ENCODE measurements at regions not wholly inside any gene's neighbourhood (a gene's known extent, or its start where the extent isn't known, plus 50 kb on each side); places are given as distances from the start of the nearest gene placed in this dataset.

DNA sequence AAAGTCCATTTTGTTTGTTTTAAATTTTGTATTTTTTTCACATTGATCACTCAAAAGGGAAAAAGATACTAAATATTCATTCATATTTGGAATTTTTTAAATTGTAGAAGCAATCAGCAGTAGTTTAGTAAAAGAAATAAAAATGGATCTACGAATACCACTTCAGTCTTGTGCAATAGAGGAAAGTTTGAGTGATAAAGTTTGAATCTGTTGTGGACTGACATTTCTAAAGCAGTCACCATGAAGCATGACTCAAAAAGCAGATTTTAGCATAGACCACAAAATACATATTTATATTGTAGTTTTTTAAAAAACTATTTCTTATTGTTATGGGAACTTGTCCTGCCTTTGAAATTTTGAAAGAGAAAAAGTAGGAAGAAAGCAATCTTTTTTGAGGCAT lies 520.5 kb upstream of the ZEB2 start:
- H3K4me3 Mint-ChIP-seq: no peak overlapping the region
- no peak for DNase-seq
- no peaks in the 10 kb centered on the region for H3K4me1 Mint-ChIP-seq (ENCODE audit: low read depth)
- H3K27ac Mint-ChIP-seq: no peak overlapping the region
- intact Hi-C loops (cut with micrococcal nuclease): no loop called here
- no peaks in the 10 kb centered on the region for H3K9me3 Mint-ChIP-seq
- H3K27me3 Mint-ChIP-seq: peaks cover 2% of the 10 kb centered on the region
- H3K36me3 Mint-ChIP-seq: no peaks in the 10 kb centered on the region
- ChIA-PET POLR2A (no interaction called here), CTCF (no interaction called here)

- intact Hi-C loops (cut with micrococcal nuclease): no loop called here
- POLR2A ChIA-PET: no interaction called here
- H3K36me3 Mint-ChIP-seq: no peaks in the 10 kb centered on the region
- no peak for DNase-seq
- H3K27ac Mint-ChIP-seq: no peak overlapping the region
- CTCF ChIA-PET: no interaction called here
- H3K4me1 Mint-ChIP-seq (ENCODE audit: low read depth): no peaks in the 10 kb centered on the region
- H3K27me3 Mint-ChIP-seq: peaks cover 2% of the 10 kb centered on the region
- no peak overlapping the region for H3K4me3 Mint-ChIP-seq
- no peaks in the 10 kb centered on the region for H3K9me3 Mint-ChIP-seq
Measured at GRCh38 chr2:145038041-145038525, 518.2 kb upstream of the ZEB2 start.

- Mint-ChIP-seq H3K36me3 (no peaks in the 10 kb centered on the region), H3K9me3 (no peaks in the 10 kb centered on the region), H3K4me1 (ENCODE audit: low read depth) (no peaks in the 10 kb centered on the region), H3K27me3 (peaks cover 2% of the 10 kb centered on the region), H3K27ac (no peak overlapping the region), H3K4me3 (no peak overlapping the region)
- CTCF ChIA-PET: no interaction called here
- POLR2A ChIA-PET: no interaction called here
- no peak for DNase-seq
- intact Hi-C loops (cut with micrococcal nuclease): no loop called here
Measured at GRCh38 chr2:145036421-145037011, 516.6 kb upstream of the ZEB2 start.

DNA sequence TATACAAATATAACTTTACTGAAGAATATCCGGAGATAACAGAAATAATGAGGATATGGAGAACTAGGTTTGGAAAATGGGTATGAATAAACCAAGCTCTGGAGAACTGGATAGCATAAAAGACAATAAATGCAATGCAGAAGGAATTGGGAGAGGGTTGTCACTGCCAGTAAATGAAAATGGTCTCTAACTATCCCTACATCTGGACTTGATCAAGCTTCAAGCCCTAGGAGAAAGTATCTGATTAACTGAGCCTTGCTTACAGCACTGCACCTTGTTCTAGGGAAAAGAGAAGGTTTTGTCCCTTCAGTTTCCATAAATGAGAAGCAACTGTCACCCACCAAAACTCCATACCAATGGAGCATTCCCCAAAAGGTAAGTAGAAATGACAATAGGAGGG lies 514.6 kb upstream of the ZEB2 start:
- Mint-ChIP-seq H3K27me3 (no peaks in the 10 kb centered on the region), H3K27ac (no peak overlapping the region), H3K36me3 (no peaks in the 10 kb centered on the region), H3K4me1 (ENCODE audit: low read depth) (no peaks in the 10 kb centered on the region), H3K9me3 (no peaks in the 10 kb centered on the region), H3K4me3 (no peak overlapping the region)
- POLR2A ChIA-PET: no interaction called here
- intact Hi-C loops (cut with micrococcal nuclease): no loop called here
- CTCF ChIA-PET: no interaction called here
- no peak for DNase-seq

GRCh38 chr2:145033438-145033837 lies 513.5 kb upstream of the ZEB2 start:
- ChIA-PET POLR2A (no interaction called here), CTCF (no interaction called here)
- Mint-ChIP-seq H3K9me3 (no peaks in the 10 kb centered on the region), H3K4me1 (ENCODE audit: low read depth) (no peaks in the 10 kb centered on the region), H3K27me3 (peaks cover 1% of the 10 kb centered on the region), H3K36me3 (no peaks in the 10 kb centered on the region), H3K4me3 (no peak overlapping the region), H3K27ac (no peak overlapping the region)
- no peak for DNase-seq
- intact Hi-C loops (cut with micrococcal nuclease): no loop called here

DNA sequence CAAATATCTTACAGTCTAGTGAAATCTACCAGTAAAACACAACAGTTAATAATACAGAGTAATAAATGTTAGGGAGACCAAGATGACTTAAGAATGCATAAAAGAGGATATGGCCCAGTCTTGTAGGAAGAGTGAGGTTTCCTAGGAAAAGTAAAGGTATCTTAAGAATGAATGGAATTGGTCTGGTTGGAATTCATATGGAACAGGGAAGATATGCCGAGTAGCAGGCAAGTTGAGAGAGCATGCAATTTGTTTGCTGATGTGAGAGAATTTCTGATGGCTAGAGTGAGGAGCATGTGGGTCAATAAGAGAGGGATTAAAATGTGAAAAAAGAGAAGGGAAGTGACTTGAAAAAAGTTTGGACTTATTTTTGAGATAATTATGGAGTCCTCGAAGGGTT lies 512.9 kb upstream of the ZEB2 start:
- CTCF ChIA-PET: no interaction called here
- Mint-ChIP-seq H3K9me3 (no peaks in the 10 kb centered on the region), H3K4me3 (no peak overlapping the region), H3K27me3 (peaks cover 1% of the 10 kb centered on the region), H3K36me3 (no peaks in the 10 kb centered on the region), H3K4me1 (ENCODE audit: low read depth) (no peaks in the 10 kb centered on the region), H3K27ac (no peak overlapping the region)
- intact Hi-C loops (cut with micrococcal nuclease): no loop called here
- POLR2A ChIA-PET: no interaction called here
- no peak for DNase-seq

DNA sequence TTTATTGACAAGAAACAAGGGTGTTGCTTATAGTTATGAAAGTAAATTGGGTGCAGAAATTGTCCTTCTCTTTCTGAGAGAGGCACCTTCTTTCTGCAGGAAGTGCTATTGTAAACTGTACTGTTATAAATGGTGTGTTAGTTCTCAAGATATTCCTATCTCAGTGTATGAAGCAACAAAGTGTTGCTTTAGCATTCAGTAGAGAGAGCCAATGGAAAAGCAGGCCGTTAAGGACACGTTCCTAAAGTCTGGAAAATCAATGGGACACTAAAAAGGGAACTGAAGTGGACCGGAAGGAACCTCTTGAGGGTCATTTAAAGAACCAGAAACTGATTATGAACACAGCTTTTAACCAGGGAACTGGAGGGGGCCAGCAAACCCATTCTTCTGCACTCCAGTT lies 510.0 kb upstream of the ZEB2 start:
- Mint-ChIP-seq H3K27me3 (peaks cover 1% of the 10 kb centered on the region), H3K4me1 (ENCODE audit: low read depth) (no peaks in the 10 kb centered on the region), H3K9me3 (no peaks in the 10 kb centered on the region), H3K36me3 (no peaks in the 10 kb centered on the region), H3K27ac (no peak overlapping the region), H3K4me3 (no peak overlapping the region)
- ChIA-PET CTCF (no interaction called here), POLR2A (no interaction called here)
- intact Hi-C loops (cut with micrococcal nuclease): no loop called here
- no peak for DNase-seq

DNA sequence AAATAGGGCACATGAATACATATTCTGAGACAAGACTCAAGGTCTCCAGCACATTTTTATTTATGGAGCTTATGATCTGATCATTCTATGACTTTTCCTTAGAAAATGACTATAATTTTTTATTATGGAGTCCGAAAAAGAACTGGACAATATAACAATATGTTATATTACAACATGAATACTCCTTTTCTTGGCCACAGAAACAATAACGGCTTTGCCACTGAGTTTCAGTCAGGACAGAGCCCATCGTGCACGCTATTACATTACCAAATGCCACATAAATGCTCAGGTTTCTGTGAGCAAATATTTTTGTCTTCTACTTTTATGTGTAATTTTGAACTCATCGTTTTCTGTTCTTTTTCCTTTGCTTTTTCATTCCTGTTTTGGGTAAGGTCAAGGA lies 509.2 kb upstream of the ZEB2 start:
- intact Hi-C loops (cut with micrococcal nuclease): no loop called here
- no peak for DNase-seq
- Mint-ChIP-seq H3K27ac (no peak overlapping the region), H3K27me3 (peaks cover 1% of the 10 kb centered on the region), H3K4me1 (ENCODE audit: low read depth) (no peaks in the 10 kb centered on the region), H3K9me3 (no peaks in the 10 kb centered on the region), H3K4me3 (no peak overlapping the region), H3K36me3 (no peaks in the 10 kb centered on the region)
- POLR2A ChIA-PET: no interaction called here
- CTCF ChIA-PET: no interaction called here

GRCh38 chr2:145028101-145028920 lies 508.4 kb upstream of the ZEB2 start:
- intact Hi-C loops (cut with micrococcal nuclease): no loop called here
- Mint-ChIP-seq H3K4me1 (ENCODE audit: low read depth) (no peaks in the 10 kb centered on the region), H3K36me3 (no peaks in the 10 kb centered on the region)

DNA sequence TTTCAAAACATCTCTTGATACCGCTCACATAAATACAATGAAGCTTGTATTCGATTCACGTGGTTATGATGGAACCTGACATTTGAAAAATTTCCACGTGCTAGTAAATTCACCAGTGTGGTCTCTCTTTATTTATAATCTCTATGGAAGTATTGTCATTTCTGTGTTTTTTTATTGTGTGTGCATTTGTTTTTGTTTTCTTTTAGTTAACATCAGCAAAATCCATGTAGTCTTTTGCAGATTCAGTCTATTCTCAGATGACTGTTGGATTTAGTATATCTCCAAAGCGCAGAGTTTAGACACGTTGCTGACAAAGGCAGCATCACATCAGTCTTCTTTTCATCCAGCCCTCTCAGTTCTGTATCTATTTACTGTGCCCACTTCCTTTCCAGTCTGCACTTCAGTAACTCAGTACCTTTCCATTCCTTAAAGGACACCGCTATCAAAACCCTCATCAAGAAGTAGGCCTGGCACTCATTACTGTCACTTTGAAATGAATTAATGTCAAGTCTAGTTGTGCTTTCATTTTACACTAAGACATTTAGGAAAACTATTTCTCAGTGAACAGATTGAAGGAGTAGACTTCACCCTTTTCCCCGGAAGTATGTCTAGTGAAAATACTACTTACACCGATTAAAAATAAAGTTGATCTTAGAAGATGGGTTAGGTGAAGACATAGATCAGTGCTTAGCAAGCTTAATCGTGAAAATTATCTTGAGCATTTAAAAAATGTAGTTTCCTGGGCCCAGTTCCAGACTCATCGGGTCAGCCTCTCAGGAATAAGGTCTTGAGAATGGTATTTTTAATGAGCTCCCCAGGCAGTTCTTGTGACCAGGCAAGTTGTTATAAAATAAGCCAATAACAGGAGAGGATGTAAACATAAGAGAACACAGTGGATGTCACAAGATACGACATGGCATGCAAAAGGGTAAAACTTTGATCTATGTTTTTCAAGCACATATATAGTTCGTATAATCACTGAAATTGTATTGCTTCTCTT lies 506.8 kb upstream of the ZEB2 start:
- Mint-ChIP-seq H3K36me3 (no peaks in the 10 kb centered on the region), H3K27ac (no peak overlapping the region), H3K4me3 (no peak overlapping the region), H3K4me1 (ENCODE audit: low read depth) (no peaks in the 10 kb centered on the region), H3K27me3 (peaks cover 1% of the 10 kb centered on the region), H3K9me3 (no peaks in the 10 kb centered on the region)
- ChIA-PET POLR2A (no interaction called here), CTCF (no interaction called here)
- intact Hi-C loops (cut with micrococcal nuclease): no loop called here
- no peak for DNase-seq

More at GRCh38 chr2:145028101-145028920, 508.4 kb upstream of the ZEB2 start:
- H3K9me3 Mint-ChIP-seq: no peaks in the 10 kb centered on the region
- no peak for DNase-seq
- ChIA-PET CTCF (no interaction called here), POLR2A (no interaction called here)
- no peak overlapping the region for H3K27ac Mint-ChIP-seq
- peaks cover 1% of the 10 kb centered on the region for H3K27me3 Mint-ChIP-seq
- no peak overlapping the region for H3K4me3 Mint-ChIP-seq

- no peaks in the 10 kb centered on the region for H3K9me3 Mint-ChIP-seq
- CTCF ChIA-PET: no interaction called here
Measured at GRCh38 chr2:145025382-145025781, 505.5 kb upstream of the ZEB2 start.

DNA sequence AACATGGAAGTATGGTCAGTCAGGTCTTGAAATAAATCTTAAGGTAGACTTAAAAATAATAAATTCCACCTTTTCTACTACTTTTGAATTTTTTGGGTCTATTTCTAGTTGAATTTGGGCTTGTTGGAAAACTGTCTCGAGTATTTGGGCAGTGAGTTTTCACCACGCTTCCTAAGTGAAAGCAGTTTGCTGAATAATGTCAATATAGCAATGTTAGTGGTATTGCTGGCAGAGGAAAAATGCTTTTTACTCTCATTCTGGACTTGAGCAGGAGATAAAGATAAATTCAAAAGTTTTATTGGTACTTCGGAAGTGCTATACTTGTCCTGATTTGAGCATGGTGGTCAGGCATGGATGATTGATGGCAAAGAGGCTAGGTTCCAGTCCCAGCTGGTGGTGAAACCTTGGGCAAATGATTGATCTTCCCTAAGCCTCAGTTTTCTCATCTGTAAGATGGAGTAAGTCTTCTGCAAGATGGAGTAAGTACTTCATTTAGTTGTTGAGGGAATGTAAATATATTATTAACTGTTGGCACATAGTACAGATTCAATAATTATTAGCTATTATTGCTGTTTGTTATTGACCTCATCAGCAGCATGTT lies 503.5 kb upstream of the ZEB2 start:
- POLR2A ChIA-PET: no interaction called here
- H3K4me3 Mint-ChIP-seq: no peak overlapping the region
- no peak for DNase-seq
- no peaks in the 10 kb centered on the region for H3K27me3 Mint-ChIP-seq
- CTCF ChIA-PET: no interaction called here
- H3K4me1 Mint-ChIP-seq (ENCODE audit: low read depth): no peaks in the 10 kb centered on the region
- H3K27ac Mint-ChIP-seq: no peak overlapping the region
- intact Hi-C loops (cut with micrococcal nuclease): no loop called here
- no peaks in the 10 kb centered on the region for H3K9me3 Mint-ChIP-seq
- no peaks in the 10 kb centered on the region for H3K36me3 Mint-ChIP-seq

More at GRCh38 chr2:145025382-145025781, 505.5 kb upstream of the ZEB2 start:
- no peak for DNase-seq
- Mint-ChIP-seq H3K27ac (no peak overlapping the region), H3K4me1 (ENCODE audit: low read depth) (no peaks in the 10 kb centered on the region), H3K27me3 (peaks cover 1% of the 10 kb centered on the region), H3K36me3 (no peaks in the 10 kb centered on the region), H3K4me3 (no peak overlapping the region)
- POLR2A ChIA-PET: no interaction called here
- intact Hi-C loops (cut with micrococcal nuclease): no loop called here
